ENCODE measurements at regions not wholly inside any gene's neighbourhood (a gene's known extent, or its start where the extent isn't known, plus 50 kb on each side); places are given as distances from the start of the nearest gene placed in this dataset.

GRCh38 chr5:66507106-66507505, 89.1 kb upstream of the MAST4 start:
- no peak for TF ChIP-seq EZH2 (IDR thresholded peaks at IDR 0.05)
- no peak for TF ChIP-seq POLR2AphosphoS5 (IDR thresholded peaks at IDR 0.05; ENCODE audit: borderline replicate concordance, low read depth, low read length)

All from SK-N-MC (cell line).